ACHN (cell line): ENCODE measurements at regions not wholly inside any gene's neighbourhood (a gene's known extent, or its start where the extent isn't known, plus 50 kb on each side); places are given as distances from the start of the nearest gene placed in this dataset.

Experiments
- DNase-seq: peaks from one replicate; pipeline ENCODE4 v3.0.0-alpha.2; 2015
- in situ Hi-C: cut with HindIII; loops from 2 replicates; pipeline ENCODE4 v1.10.0; 2017; ENCODE audit warnings: low sequenced_read_pairs, low pct_ligation_motif_present, low pct_unique_long_range_greater_than_20kb

DNA sequence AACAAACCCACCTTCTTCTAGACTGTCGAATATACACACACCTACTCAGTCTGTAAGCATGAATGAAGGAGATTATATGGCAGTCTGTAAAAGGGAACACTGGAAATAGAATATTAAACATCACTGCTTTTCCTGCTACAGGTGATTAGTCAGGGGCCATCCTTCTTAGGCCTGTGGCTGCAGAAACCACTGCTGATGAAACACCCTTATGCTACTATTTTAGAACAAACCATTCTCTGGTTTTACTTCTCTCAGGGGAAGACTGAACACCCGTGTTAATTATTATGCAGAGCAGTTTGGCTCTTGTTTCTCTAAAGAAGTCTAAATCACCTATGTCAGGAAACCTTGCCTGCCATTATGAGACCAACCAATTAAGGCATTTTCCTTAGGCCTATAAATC is 351.1 kb upstream of the KLF6 start:
- in situ Hi-C loops, result no loop called here
- DNase-seq, result no peak

DNA sequence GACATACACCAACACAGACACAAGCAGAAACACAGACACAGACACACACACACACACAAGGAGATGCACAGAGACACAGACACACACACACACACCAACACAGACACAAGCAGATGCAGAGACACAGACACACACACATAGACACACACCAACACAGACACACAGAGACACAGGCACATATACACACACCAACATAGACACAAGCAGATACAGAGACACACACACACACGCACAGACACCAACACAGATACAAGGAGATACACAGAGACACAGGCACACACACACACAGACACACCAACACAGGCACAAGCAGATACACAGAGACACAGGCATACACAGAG is 347.2 kb upstream of the KLF6 start:
- in situ Hi-C loops, result no loop called here
- no peak for DNase-seq

DNA sequence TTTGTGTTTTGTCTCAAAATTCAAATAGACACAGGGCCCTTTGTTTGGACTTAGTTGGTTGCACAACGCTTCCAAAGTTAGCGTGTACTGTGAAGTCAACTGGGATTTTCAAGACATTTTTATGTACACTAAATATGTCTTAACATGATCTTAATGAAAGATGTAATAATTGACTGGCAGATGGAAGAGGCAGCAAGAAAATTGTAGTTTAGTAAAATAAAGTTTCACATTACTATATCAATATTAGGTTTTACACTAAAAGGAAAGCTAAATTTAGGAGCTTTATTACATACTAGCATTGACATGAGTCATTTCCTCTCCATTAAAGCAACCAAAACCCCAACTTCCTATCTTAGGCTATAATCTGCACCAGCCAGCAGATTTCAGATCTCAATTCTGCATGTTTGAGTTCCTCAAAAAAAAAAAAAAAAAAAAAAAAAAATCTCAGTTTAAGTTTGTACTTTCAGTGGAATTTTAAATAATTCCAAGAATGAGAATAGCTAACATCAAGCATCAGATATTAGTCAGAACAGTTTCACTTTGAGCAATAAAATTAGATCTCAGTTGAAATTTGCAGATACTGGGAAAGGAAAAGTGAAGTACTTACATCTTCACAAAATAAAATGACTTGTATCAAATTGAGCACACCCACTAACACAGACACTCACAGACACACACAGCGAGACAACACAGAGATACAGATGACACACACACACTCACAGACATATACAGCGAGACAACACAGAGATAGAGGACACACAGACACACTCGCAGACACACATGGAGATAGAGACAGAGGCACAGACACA is 346.6 kb upstream of the KLF6 start:
- in situ Hi-C loops, result no loop called here
- DNase-seq, result peak; percentile 31

DNA sequence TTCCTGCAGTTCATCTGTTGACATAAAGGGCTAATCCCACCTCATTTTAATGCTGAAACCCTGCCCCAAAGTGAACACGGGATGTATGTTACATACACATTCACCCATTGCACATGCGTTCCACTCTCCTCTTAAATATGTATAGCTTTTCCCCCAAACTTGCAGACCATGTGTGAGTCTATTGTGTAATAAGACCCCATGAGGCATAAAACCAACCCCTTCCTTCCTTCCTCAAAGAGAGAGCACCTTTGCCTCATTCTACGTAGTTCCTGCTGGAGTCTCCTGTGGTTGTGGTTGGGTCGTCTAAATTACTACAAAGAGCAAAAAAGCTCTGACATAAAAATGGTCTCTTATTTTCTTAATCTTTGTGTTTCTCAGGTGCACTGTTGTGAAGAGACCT is 345.7 kb upstream of the KLF6 start:
- no peak for DNase-seq
- in situ Hi-C loops, result no loop called here

DNA sequence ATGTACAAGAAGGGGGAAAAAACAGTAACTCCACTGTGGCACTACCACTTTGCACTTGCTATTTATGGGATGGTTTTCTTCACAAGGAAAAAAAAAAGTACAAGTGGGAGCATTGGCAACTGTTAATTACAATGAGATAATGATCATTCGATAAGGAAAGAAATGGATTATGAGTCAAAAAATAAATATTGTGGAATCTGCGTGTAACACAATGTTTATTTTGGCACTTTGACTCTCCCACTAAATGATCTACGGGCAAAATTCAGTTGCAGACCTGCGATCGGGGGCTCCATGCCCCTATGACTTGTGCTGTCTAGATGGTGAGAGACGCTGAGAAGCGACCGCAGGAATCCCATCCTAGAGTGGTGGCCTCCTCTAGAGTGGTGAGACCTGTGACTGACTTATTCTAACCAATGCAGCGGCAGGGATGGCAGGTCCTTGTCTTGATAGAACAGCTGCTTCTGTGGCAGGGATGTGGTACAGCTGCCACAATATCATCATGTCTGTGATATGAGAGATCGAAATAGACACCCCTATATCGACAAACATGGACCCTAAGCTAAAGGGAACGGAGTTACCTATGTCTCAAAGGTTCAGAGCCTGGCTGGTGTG is 345.0 kb upstream of the KLF6 start:
- in situ Hi-C loops, result no loop called here
- DNase-seq, result no peak

DNA sequence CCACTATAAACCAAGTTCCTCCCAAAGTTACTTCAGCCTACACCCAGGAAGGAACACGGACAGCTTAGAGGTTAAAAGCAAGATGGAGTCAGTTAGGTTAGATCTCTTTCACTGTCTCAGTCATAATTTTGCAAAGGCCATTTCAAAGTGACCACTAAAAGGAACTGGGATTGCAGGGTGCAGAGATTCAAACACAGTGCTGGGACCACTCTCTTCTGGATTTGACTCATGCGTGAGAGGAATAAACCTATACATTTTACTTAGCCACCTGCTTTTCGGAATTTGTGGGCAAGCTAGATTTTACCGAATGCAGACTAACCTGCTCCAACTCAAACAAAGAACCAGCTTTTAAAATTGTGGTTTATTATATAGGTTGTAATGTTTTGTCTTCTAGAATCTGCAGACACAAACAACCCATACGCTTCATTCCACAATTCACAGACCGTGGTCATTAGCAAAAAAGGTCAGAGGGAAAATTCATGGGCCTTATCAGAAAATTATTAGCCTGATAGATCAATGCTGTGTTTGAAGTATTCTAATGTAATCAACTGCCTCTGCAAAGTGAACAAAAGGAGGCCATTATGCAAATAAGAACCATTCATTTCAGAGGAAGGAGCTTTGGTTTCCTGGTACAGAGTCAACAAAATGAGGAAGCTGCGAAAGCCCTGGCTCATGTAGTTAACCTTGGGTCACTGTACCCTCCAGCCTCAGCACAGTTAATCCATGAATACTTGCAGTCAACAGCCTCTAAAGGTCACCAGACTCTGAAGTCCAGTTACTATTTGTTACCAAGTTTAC is 342.7 kb upstream of the KLF6 start:
- no peak for DNase-seq
- in situ Hi-C loops, result no loop called here

DNA sequence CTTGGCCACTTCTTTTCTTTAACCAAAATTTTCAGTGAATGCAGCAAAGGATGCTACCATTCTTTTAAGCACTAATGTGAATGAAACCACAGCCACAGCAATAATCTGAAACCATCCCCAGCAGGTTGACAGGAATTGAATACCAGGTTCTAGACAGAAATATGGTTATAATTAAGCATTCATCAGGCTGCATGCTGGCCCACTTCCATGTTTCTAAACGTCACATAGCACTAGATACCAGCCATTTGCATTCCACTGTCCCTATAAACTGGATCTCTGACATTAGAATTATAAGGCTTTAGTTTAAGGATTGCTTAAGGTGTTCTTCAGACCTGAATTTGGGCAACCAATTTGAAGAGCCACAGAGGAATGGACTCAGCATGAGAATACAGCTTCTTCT is 340.8 kb upstream of the KLF6 start:
- in situ Hi-C loops, result no loop called here

DNA sequence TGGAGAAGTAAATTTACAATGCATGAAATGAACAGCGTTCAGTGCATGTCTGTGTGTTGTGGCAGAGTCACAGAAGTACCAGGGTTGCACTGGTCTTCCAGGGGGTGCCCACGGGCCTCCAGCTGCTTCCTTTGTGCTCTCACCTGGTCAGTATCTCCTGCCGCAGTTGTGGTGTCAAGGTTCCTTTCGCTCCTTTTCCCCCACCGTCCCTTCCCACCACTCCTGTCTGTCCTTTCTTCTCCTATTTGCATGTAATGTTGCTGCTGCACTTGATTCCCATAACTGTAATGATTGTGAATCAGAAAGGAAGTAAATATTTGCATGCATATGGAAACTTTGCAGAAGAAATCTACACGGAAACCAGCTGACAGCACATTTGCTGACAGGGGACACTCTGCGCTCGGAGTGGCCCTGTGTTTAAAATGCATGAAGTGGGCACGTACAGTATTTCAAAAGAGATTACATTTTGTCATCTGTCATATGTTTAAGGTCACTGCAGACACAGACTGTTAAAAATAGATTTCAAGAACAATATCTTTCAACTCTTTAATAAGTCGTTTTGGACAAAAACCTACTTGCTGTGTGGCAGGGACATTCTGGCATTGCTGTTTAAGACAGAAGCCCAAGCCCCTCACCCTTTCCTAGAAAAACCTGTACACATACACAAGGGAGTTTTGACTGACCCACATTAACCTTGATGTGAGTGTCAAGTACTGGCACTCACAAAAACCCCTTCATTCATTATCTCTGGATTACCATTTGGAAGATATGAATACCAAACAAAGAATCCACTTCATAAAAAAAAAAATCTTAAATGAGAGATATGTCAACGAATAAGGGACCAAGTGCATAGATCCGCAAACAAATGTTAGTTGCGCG is 336.7 kb upstream of the KLF6 start:
- in situ Hi-C loops, result no loop called here

More for the DNA sequence above, 340.8 kb upstream of the KLF6 start:
- no peak for DNase-seq

DNA sequence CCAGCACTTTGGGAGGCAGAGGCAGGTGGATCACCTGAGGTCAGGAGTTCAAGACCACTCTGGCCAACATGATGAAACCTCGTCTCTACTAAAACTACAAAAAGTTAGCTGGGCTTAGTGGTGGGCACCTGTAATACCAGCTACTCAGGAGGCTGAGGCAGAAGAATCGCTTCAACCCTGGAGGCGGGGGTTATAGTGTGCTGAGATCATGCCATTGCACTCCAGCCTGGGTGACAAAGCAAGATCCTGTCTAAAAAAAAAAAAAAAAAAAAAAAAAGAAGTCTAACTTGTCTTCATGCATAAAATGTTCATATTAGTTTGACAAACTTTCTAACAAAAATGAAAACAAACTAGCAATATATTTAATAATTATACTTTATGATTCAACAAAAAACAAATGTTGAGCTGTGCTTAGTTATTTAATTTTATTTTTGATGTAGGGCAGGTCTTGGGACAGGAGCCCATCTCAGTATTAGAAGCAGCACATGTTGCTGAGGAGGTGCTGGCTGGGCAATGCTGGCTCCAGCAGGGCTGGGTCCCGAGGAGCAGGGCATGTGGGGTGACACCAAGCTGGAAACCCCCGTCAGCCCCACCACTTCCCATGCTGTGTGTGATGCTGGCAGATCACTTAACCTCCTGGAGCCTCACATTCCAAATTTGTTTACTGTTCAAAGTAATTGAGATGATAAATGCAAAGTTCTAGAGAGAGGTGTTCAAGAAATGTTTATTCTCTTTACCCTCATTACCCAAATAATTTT is 335.3 kb upstream of the KLF6 start:
- no peak for DNase-seq
- in situ Hi-C loops, result no loop called here

More for the DNA sequence above, 336.7 kb upstream of the KLF6 start:
- no peak for DNase-seq

DNA sequence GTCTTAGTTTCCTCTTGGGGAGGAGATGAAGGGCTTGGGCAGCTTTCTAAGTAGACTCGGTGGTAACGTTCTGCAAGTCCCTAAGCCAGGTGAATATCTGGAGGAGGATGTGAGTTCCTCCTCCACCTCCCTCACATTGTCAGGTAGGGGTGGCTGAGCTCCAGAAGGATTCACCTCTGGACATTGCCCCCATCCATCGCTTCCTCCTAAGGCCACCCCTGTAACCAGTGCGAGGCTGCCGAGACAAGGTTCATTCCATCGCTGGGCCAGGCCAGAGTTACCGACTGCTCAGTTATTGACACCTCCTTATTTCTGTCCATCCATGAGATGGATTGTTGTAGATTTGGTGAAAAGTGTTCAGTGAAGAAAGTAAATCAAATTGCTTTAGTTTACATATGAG is 334.1 kb upstream of the KLF6 start:
- in situ Hi-C loops, result no loop called here

DNA sequence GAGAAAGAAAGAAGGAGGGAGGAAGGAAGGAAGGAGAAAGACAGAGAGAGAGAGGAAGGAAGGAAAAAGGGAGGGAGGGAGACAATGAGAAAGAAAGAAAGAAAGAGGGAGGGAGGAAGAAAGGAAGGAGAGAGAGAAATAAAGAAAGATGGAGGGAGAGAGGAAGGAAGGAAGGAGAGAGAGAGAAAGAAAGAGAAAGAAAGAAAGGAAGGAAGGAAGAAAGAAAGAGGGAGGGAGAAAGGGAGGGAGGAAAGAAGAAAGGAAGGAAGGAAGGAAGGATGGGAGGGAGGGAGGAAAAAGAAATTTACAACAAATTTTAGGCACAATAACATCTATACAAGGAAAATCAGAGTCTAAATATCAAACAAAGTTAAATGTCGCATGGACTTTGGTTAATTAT is 332.6 kb upstream of the KLF6 start:
- DNase-seq, result no peak
- in situ Hi-C loops, result no loop called here

More for the DNA sequence above, 334.1 kb upstream of the KLF6 start:
- no peak for DNase-seq

DNA sequence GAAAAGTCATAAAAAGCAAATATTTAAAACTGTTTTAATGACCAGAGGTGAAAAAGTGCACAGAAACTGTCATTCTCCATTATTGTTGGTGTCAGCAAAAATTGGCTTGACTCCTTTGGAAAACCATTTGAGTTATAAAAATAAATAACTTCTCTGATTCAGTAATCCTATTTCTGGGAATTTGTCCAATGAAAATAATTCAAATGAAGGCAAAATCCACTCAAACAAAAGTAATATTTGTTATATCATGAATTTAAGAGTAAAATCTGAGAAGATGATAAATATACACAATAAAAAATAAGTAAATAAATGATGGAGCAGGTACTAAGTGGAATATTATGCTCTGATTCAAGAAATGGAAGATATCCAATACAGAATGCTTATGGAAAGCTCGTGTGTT is 326.6 kb upstream of the KLF6 start:
- DNase-seq, result no peak
- in situ Hi-C loops, result no loop called here

DNA sequence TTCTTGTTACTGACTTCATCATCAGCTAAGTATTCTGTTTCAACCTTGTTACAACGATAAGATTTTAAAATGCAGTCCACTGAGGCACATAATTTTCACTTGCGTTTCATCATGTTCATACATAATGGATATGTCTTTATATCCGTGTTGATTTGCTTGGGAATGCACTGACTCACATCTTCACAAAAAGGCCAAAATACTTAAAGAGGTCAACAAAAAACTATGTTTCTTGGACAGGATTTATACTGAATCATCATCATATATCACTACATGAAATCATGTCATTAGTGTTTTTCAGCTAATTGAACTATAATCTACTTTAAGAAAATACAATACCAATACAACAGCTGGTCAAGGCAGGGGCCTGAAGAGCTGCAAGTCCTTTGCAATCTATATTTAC is 324.5 kb upstream of the KLF6 start:
- in situ Hi-C loops, result no loop called here
- DNase-seq, result no peak

DNA sequence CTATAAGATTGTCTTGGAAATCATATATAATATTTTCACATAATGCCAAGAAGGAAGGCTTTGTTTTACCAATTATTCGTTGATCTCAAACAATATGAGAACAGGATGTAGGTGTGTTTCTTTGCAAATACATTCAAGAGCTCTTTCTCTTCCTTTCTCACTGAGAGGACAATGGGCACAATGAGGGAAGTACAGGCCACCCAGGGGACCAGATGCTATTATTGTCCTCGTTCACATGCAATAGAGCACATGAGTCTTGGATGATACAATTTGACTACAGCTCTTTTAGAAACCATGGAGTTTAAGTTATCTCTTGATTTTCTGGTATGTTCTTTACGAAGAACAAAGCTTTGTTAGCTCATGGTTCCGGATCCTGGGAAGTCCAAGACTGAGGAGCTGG is 323.7 kb upstream of the KLF6 start:
- no peak for DNase-seq
- in situ Hi-C loops, result no loop called here

DNA sequence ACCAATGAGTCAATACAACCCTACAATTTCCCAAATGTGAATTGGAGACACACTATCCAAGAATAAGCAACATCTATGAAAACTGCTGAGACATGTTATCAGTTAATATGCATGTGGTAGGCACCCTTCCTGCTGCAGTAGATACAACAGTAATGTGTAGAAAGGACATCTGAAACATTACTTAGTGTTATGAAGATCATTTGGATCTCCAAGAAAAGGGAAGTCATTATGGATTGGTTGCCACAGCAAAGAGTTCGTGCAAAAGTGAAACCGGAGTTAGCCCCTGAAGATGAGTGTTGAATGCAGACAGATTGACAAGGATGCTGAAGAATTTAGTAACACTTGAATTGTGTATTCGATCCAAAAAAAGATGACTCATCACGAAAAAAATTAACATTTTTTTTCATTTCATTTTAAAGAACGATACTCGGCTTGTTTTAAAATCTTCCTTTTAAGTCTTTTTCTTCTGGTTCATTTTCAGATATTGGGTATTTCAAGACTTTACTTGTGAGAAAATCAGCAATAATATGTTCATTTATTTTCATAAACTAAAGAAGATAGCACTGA is 322.4 kb upstream of the KLF6 start:
- no peak for DNase-seq
- in situ Hi-C loops, result no loop called here

DNA sequence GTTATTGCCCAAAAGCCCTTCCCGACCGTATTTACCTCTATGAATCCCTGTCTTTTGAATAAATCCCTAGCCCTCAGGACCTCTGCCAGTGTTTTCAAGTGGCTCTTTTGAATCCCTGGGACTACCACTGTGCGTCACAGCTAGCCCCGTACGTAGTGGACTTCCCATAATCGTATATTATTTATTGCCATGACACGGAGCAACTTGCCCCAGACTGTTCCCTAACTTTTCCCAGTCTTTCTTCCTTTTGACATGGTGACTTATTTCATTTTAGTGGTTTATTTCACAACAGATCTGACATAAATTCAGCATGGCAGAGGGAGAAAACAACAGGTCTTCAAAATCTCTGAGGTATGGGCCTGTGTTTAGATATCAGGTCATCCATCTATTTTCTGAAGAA is 318.6 kb upstream of the KLF6 start:
- in situ Hi-C loops, result no loop called here
- DNase-seq, result no peak

DNA sequence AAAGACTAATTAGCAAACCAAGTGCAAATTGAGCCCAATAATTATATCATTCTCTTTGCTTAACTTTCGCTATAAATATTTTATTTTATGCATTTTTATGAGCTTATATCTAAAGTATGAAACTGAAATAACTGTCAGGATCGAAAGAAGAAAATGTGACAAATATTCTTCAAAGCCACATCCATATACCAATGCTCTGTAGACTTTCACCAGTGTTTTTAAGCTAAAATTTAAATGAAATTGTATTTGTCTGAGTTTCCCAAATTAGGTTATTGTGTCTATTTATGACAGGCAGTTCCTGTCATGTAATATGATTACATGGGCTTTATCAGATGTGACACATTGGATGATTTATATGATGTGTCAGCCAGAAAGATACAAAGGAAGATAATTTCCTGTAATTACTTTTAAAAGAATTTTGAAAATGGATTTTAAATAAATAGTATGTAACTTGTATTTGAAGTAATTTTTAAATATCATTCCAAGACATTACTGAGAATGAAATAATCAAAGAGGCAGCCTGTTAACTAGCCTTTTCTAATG is 317.9 kb upstream of the KLF6 start:
- in situ Hi-C loops, result no loop called here
- DNase-seq, result no peak
